HG03521 (cell line): ENCODE measurements at regions not wholly inside any gene's neighbourhood (a gene's known extent, or its start where the extent isn't known, plus 50 kb on each side); places are given as distances from the start of the nearest gene placed in this dataset.
"Not testable (repeated sequence)": the region's sequence is repeated elsewhere in the genome, so short reads cannot be mapped to it uniquely, and the experiment has no call there.

ENCODE experiments used
- ATAC-seq: cut with Tn5 transposase; IDR thresholded peaks from one replicate; pipeline ENCODE4 v1.9.1; 2021; ENCODE audit warnings: mild to moderate bottlenecking, moderate library complexity; ENCODE audit not compliant: unreplicated experiment

DNA sequence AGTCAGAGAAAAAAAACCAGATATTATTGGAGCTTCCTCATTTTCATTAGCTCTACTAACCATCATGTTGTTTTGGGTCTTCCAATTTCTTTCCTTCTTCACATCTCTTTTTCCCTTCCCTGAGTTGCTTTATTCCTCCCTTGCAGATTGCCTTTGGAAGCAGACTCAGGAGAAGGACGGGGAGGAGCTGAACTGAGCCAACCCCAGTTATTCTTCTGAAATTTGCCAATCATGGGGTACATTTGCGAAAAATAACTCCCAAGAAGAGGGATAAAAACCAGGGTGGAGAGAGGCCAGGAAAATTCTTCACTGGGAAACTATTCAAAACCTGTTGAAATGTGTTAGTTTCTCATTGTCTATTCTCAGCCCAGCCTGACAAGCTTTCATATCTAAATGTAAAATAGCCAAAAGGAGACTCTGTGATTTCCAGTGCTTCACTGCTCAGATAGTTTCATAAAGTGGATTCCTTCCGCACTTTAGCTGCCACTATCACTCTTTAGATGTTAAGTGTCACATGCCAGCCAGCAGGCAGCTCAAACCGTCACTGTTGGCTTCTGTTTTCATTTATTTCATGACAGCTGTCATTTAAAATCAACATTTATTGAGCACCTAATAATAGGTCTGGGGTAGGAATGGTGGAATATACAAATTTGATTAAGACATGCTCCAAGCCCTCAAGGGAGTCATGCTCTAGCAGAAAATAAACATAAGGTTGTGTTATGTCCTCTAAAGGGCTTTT is 204.5 kb downstream of the SREK1 start:
- no peak for ATAC-seq

DNA sequence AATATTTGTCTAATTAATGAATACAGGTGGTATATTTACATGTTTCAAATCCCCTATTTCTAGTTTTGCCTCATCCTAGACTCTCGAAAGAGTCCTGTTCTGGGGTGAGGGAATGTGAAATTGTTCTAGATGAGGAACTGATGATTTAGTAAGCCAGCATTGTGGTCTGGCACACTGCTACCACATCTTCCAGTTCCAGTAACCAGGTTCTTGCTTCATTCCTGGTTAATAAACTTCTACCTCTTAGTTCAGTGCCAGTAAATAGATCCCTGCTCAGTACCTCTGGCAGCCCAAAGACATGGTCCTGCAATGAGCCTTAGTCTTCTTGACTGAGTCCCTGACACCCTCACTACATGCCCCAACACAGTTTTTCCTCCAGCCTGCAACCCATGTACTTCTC is 207.7 kb downstream of the SREK1 start:
- ATAC-seq = no peak

DNA sequence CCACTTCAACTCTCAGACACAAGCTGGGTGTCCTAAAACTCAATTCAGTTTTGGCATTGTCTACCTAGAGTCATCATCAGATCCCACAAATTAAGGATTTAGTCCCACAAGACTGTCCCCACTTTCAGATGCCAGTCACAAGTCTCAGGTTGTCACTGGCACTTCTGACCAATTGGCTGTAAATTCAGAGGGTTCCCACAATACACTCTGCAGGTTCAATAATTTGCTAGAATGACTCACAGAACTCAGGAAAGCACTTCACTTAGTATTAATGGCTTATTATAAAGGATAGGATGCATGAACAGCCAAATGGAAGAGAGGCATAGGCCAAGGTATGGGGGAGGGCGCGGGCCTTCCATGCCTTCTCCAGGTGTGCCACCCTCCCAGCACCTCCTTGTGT is 209.1 kb downstream of the SREK1 start:
- no peak for ATAC-seq

DNA sequence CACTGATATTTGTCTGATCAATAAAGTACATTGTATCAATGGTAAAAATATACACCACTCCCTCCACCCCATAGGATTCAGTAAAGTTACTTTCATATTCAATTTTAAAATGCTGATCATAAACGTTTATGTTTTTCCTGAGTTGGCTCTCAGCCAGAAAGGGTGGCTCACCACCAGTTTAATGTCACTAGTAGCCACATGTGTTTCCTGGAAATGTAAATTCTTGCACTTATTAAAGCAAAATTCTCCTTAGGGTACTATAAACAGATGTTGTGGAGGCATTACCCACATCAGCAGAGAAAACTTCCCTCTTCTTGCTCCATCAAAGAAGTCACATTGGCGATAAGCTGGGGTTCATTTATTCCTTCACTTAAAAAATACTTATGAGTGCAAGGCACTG is 210.3 kb downstream of the SREK1 start:
- no peak for ATAC-seq

DNA sequence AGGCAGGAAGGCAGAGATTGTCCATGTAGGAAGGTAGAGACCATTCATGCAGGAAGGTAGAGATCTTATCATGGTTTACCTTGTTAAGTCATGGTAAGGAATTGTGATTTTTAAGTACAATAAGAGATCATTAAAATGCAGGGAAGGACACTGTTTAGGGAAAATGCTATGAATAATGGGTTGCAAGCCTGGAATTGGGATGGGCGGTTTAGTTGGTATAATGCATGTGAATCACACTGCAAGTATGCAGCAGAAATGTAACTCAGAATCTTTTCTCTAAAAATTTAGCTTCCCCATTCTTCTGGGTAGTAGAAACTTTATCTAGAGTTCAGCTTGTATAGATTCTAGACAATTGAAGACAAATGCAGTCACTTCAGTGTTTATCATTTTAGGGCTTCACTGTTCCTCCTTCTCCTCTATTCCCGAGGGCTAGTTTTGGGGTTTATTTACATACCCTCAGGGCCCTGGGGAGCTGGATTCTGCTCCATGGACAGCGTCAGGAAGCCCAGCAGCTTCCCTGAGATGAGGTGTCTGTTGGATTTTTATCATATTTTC is 212.0 kb downstream of the SREK1 start:
- ATAC-seq = no peak

DNA sequence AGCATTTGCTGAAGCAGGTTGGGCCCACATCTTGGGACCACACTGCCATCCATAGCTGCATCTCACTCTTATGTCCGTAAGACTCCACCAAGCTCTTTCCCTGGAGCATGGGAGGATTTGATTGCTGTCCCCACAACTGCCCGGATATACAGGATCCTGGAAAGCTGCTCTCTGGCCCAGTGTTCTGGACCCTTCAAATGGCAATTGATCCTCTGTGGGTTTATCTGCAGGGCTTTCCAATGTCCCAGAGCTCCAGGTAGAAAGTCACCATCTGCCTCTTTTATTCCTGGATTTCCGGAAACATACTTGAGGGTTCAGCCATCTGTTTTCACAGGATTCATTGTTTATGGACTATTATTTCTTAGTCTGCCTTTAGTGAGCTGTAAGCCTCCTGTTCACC is 214.6 kb downstream of the SREK1 start:
- ATAC-seq = no peak

DNA sequence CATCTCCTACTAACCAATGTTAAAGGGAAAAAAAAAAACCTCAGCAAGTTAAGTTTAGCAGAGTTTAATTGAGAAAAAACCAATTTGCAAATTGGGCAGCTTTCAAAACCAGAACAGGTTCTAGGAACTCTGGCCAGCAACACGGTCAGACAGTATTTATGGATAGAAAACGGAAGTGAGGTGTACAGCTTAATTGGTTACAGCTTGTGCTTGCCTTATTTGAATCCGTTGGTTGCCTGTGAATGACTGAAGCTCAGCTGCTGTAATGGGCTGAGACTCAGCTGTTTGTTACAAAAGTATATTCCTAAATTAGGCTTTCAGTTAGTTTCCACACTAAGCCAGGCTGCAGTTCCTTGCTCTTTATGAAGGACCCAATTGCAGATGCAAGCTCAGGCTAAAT is 217.0 kb downstream of the SREK1 start:
- no peak for ATAC-seq

DNA sequence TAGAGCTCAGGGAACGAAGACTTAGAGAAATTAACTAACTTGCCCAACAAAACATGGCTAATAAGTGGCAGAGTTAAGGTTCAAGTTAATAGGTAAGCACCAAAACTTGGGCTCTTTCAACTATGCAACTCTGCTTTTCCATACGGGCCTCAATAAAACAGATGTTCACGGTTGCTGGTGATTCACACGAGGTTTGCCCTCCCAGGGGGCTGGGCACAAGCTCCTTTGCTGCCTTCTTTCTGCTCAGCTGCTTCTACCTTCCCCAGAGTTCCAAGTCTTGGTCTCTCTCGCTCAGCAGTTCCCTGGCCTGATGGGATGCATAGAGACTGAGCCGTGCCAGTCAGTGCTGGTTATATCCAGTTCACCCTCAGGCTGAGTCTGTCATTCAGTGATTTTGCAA is 217.9 kb downstream of the SREK1 start:
- no peak for ATAC-seq

DNA sequence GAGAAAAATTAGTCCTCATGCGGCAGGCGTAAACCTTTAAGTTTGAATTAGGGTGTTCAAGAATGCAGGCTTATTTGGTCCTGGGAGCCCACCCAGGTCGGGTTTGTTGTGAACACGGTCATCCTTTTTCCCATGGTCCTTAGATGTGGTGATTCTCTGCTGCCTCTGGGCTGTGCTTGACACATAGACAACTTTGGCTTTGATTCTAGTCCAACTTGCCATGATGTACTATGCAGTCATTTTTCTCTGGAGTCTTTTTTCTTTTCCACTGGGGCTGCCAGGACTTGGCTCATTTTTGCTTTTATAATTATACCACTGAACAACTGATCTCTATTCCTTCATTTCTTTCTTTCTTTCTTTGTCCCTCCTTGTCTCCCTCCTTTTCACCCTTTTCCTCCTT is 218.6 kb downstream of the SREK1 start:
- ATAC-seq = no peak

DNA sequence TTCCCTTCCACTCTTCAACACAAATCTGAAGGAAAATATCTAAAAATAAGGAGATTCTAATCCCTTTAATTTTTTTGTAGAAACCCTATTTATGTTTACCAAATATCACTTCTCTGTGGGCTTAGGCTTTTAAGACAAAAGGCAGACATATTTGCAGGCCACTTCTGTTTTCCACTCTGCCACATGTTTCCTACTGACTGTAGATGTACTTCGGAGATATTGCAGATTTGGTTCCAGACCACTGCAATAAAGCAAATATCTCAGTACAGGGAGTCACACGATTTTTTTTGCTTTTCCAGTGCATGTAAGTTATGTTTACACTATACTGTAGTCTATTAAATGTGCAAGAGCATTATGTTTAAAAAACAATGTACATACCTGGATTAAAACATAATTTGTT is 219.0 kb downstream of the SREK1 start:
- no peak for ATAC-seq

DNA sequence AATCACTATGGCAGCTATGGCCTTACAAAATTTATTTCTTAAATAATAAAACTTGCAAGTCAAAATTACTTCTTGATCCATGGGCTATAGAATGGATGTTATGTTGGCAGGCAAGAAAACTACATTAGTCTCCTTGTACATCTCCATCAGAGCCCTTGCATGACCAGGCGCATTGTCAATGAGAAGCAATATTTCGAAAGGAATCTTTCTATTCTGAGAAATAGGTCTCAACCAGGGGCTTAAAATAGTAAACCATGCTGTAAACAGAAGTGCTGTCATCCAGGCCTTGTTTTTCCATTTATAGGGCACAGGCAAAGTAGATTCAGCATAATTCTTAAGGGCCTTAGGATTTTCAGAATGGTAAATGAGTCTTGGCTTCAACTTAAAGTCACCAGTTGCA is 220.1 kb downstream of the SREK1 start:
- ATAC-seq = no peak

DNA sequence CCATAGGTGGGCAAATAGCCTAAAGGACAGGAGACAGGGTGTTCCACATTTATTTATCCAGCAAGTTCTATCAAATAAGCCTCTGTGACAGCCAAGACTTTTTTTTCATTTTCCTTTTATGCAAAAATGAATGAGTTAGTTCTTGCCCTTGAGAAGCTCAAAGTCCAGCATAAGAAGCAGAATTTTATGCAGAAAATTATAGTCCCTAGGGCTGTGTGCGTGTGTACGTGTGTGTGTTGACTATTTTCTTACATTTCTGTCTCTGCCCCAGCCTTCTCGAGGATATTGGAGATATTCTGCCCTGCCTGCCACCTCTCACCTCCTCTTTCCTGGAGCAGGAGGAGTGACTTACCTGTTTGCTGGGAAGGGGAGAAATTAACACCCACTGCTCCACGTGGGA is 221.9 kb downstream of the SREK1 start:
- no peak for ATAC-seq

DNA sequence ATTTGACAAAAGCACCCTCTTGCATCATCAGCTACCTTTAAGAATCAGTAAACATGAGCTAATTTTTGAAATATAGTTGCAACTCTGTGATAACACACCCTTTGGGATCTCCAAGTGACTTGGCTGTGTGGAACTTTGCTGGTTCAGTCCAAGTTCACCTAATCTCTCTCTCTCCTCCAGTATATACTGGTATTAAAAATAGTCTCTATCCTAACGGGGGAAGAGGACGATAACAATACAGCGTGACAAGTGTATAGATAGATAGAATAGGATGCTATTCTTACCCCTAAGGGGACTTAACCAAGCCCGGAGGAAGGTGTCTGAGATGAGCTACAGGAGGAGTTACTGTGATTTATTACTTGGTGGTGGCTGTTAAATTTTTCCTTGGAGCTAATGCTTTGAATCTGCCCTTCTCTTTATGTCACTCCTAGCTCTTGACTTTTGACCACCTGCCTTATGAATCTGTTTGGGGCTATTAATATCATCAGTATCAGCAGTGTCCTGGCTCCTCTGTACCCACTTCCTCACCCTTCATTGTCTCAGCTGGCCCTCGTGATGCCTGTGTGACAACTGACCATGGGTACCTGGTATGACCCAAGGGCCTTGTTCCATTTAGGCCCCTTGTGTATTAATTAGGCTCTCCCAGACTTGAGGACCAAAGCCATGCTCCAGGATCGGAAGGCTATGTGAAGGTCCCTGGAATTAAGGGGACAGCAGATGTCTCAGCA is 223.9 kb downstream of the SREK1 start:
- no peak for ATAC-seq

DNA sequence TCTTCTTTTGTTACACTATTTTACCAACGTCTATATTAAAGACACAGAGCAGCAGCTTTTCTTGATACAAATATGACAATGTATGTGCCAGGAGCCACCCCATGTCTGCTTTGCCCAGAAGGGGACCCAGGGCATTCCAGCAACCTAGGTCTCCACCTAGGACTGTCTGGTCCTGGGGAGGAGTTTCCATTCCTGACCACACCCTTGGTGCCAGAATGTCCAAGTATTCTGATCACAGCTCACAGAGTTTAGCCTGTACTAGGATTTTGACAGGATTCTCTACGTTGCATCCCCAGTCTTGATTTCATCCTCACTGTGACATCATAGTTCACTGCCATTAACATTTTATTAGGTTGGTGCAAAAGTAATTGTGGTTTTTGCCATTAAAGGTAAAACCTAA is 224.7 kb downstream of the SREK1 start:
- no peak for ATAC-seq

DNA sequence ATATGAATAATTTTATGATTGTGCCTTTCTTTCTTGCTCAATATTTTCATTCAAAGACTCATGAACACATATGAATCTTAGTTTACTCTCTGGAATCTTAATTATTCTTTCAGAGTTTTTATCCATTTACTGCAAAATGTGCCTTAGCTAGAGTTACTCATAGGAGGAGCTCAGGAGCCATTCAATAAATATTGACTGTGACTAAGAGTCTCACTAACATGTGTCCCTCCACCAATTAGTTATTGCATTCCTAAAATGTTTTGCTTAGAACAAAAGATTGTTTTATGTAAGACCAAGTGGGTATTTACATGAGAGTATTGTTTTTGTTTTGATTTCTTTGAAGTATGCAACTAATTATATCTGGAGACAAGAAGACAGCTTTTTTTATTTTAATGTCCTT is 218.4 kb upstream of the MAST4 start:
- no peak for ATAC-seq

DNA sequence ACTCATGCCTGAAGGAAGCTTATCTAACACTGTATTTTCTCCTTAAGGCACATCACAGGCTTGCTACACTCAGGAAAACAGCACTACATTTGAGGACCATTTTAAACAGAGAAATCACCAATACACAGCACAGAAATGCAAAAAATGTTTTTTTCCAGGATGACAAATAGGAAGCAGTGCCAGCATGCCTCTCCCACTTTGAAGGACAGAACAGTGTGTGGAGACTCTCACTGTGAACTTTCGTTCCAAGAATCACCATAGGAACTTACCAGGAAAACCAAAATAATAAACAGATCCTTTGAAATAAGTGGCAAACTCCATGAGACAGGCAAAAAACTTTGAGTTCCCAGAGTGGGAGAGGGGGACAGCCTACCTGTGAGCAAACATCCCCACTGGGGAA is 217.8 kb upstream of the MAST4 start:
- ATAC-seq = no peak

DNA sequence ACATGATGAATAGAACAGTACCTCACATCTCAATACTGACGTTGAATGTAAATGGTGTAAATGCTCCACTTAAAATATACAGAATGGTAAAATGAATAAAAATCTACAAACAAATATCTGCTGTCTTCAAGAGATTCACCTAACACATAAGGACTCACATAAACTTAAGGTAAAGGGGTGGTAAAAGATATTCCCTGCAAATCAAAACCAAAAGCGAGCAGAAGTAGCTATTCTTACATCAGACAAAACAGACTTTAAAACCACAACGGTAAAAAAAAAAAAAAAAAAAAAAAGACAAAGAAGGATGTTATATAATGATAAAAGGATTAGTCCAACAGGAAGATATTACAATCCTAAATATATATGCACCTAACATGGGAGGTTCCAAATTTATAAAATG is 214.0 kb upstream of the MAST4 start:
- ATAC-seq = no peak

DNA sequence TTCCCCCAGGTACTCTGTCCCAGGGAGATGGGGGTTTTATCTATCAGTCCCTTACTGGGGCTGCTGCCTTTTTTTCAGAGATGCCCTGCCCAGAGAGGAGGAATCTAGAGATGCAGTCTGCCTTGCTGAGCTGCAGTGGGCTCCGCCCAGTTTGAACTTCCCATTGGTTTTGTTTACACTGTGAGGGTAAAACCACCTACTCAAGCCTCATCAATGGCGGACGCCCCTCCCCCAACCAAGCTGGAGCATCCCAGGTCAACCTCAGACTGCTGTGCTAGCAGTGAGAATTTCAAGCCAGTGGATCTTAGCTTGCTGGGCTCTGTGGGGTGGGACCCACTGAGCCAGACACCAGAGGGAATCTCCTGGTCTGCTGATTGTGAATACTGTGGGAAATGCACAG is 191.0 kb upstream of the MAST4 start:
- not testable (repeated sequence) for ATAC-seq

DNA sequence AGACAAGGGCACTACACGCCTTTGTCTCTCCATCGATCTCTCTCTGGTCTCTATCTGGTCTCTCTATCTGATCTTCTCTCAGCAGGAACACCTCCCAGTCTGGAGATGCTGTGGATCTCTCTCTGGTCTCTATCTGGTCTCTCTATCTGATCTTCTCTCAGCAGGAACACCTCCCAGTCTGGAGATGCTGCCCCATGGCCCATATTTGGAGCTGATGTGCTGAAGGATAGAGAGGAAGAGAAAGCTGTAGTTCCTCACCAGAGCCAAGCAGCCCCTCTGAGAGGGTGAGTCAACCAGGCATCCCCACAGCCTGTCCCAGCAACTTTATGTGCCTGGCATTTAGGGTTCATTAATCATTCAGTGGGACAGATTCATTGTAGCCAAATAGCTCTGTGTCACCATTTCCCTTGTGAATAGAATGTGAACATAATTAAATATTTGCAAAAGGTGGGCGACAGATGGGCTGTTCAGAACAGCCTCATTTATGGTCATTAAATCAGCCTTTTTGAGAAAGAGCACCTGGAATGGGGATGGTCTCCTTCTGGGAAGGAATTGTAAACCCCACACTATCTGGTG is 189.3 kb upstream of the MAST4 start:
- no peak for ATAC-seq

DNA sequence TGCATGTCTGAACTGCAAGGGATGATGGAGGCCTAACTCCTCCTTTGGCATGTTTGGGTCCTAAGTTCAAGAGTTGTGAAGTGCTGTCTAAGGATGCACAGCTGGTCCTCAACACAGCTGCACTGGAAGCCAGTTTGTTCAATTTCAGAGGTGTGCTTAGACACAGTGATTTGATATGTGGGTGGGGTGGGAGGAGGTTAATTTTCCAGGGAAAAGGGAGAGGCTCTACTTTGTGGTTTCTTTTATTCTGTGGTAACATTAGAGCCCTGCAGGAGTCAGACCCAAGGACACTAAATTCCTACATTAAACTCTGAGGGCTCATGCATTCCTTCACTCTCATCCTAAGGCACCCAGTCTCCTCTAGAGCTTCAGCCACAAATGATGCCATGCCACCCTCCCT is 188.4 kb upstream of the MAST4 start:
- no peak for ATAC-seq

DNA sequence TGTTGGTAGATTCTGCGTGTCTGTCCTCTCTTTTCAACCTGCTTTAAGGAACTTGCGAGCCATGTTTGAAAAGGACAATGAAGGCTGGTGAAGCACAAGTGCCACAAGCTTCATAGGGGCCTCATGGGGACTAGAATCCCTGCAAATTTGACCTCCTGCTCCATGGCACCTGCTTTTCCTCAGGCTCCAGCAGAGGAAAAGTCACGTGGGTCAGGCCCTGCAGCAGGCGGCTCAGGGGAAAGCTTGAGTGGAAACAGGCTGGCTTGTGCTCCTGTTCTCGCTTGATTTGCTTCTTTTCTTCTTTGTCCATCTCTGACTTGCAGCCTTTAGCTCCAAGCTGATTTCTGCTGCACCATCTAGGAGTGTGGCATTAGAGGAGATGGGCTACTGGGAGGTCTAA is 187.6 kb upstream of the MAST4 start:
- no peak for ATAC-seq

DNA sequence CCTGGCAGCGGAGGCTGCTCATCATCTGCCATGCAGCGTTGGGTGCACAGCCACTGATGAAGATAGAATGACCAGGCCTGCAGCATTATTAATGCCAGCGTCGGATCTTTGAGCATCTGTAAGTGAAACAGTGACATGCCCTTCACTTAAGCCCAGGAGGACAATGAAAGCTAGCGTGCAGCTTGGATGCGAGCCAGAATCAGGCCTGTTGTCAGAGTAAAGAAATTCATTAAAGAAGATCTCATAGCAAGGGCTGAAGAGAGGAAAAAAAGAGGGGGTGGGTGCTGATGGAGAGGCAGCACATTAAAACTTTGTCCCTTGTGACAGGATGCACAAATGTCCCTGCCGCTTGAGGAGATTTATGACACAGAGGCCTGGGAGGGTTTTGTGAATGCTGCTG is 186.1 kb upstream of the MAST4 start:
- no peak for ATAC-seq
